ENCODE measurements at regions not wholly inside any gene's neighbourhood (a gene's known extent, or its start where the extent isn't known, plus 50 kb on each side); places are given as distances from the start of the nearest gene placed in this dataset.

DNA sequence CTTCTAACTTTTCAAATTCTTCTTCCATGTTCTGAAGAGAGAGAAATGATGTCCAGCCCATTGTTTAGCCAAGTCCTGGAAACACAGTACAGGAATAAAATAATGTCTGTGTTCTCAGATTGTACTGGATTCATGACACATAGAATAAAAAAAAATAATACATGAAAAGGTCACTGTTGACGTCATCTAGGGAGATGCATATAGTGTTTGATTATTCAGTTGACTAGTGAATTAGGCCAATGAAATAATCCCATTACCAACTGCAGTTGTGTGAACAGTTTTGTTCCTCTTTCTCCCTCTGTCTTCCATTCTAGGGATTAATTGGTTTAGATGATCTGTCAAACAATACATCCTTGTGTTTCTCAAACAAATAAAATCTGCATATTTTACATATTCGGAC, 222.8 kb downstream of the ALDH8A1 start:
- TF ChIP-seq, protein P1, sequence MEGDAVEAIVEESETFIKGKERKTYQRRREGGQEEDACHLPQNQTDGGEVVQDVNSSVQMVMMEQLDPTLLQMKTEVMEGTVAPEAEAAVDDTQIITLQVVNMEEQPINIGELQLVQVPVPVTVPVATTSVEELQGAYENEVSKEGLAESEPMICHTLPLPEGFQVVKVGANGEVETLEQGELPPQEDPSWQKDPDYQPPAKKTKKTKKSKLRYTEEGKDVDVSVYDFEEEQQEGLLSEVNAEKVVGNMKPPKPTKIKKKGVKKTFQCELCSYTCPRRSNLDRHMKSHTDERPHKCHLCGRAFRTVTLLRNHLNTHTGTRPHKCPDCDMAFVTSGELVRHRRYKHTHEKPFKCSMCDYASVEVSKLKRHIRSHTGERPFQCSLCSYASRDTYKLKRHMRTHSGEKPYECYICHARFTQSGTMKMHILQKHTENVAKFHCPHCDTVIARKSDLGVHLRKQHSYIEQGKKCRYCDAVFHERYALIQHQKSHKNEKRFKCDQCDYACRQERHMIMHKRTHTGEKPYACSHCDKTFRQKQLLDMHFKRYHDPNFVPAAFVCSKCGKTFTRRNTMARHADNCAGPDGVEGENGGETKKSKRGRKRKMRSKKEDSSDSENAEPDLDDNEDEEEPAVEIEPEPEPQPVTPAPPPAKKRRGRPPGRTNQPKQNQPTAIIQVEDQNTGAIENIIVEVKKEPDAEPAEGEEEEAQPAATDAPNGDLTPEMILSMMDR (IDR thresholded peaks at IDR 0.05) = no peak
- Histone ChIP-seq H3K36me3 (no peaks in the 10 kb centered on the region), H3K4me1 (no peaks in the 10 kb centered on the region), H3K27ac (no peak overlapping the region), H3K9me3 (no peaks in the 10 kb centered on the region), H3K4me3 (no peak overlapping the region), H3K27me3 (no peaks in the 10 kb centered on the region)
- intact Hi-C loops (cut with DNase I) = no loop called here
- no peak for DNase-seq (ENCODE audit: low spot score in 2 of 2)

DNA sequence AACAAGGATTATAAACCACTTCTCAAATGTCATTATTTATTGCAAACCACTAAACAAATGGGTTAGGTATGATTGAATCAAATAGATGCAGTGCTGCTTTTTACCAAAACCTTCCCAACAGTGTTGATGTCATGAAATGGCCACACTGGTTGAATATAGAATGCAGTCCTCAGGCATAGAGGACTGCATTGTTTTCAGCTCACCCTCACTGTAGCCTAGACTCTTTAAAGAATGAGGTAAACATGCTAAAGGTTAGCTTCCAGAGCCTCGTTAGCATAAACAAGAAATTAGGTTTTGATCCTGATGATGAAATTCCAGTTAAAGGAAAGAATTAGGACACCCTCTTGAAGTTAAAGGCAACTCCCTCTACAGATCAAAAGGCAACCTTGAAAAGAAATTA, 224.3 kb downstream of the ALDH8A1 start:
- Histone ChIP-seq H3K9me3 (no peaks in the 10 kb centered on the region), H3K27ac (no peak overlapping the region), H3K4me3 (no peak overlapping the region), H3K36me3 (no peaks in the 10 kb centered on the region), H3K27me3 (no peaks in the 10 kb centered on the region), H3K4me1 (peaks cover 0 to 4% of the 10 kb centered on the region in 2 donors)
- no peak for DNase-seq (ENCODE audit: low spot score in 2 of 2)
- TF ChIP-seq, protein P1 (IDR thresholded peaks at IDR 0.05) = no peak
- intact Hi-C loops (cut with DNase I) = no loop called here

DNA sequence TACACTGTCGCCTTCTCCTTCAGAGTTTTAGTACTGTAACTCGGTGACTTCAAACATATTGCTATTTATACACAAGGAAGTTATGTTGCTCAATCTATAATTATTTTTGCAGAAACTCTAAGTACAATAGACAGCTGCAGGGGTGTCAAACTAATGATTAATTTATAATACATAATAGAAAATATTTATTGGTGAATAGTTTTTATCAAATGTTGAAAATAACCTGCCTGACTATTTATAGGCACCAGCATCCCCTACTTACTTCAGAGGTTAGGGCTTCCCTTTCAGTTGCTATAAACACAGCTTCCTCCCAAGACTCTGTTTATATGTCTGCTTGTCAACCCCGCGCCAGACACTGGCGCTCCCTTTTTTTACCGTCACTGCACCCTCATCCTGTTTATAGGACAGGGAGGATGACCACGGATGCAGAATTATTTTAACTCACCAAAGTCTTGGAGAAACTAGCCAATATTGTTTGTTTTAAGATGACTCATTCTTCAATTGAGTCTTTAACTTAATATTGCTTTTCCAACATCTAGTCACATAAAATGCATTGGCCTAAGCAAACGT, 225.0 kb downstream of the ALDH8A1 start:
- intact Hi-C loops (cut with DNase I) = no loop called here
- no peak overlapping the region for H3K27ac ChIP-seq
- H3K9me3 ChIP-seq = no peaks in the 10 kb centered on the region
- TF ChIP-seq, protein P1 (IDR thresholded peaks at IDR 0.05) = no peak
- H3K4me3 ChIP-seq = no peak overlapping the region
- no peaks in the 10 kb centered on the region for H3K36me3 ChIP-seq
- peaks cover 0 to 10% of the 10 kb centered on the region in 2 donors for H3K4me1 ChIP-seq
- H3K27me3 ChIP-seq = no peaks in the 10 kb centered on the region
- DNase-seq (ENCODE audit: low spot score in 2 of 2) = no peak

DNA sequence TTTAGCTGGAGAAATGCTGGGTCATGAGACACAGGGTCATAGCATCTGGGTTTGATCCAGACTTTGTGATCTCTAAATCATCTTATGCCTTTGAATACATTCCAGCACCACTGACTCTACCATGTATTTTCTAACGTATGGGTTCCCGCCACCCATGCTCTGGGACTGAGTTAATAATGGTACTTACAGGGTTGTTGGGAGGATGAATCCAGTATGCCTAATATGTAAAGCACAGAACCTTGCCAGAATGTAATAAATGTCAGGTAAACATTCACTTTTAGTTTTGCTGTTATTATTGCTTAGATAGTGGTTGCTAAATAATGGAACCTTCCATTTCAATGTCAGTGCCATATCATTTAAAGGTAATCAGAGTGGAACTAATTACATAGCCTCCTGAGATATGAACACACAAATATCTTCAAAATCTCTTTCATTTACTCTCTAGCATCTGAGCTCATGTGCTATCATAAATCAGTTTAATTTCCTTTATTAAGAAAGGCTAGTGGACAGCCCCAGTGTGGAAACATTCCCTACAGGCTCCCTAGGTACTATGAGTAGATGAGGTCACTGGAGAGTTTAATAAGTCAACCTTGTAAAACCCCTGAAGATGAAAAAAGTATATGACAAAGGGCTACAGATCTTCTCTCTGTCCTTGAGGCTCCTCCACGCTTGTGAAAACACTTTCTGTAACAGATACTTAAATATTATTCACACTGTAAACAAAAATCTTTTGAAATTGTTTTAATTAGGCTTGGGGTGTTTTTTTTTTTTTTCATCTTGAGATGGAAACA, 226.6 kb downstream of the ALDH8A1 start:
- peaks cover 0 to 15% of the 10 kb centered on the region in 2 donors for H3K4me1 ChIP-seq
- H3K9me3 ChIP-seq = no peaks in the 10 kb centered on the region
- H3K4me3 ChIP-seq = no peak overlapping the region
- no peaks in the 10 kb centered on the region for H3K27me3 ChIP-seq
- no peaks in the 10 kb centered on the region for H3K36me3 ChIP-seq
- H3K27ac ChIP-seq = no peak overlapping the region
- DNase-seq (ENCODE audit: low spot score in 2 of 2) = no peak
- TF ChIP-seq, protein P1 (IDR thresholded peaks at IDR 0.05) = no peak
- intact Hi-C loops (cut with DNase I) = no loop called here

DNA sequence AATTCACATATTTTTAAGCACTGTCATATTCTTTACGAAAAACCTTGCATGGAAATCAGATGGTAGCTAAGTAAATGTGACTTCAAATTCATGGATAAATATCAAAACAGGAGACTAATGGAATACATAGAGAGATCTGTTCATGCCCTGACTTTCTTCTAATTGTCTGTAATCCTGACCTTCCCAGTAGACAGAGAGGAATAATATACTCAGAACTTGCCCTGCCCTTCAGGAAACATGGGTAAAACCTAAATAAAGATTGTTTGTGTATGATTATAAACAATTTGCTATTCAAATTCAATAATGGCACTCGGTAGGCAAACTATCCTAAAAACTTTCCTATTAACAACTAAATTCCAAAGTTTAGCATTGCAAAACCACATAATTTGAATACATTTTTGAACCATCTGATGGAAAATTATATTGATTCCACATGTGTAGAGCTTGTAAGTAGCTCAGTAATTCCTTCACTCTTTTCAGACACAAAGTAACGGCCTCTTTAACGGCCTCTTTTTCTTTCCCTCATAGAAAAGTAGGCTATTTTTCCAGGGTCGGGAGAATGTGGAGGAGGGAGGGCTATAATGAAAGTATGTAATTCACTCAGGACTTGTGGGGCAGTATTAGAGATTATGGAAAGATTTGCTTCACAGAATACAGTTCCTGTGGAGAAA, 227.6 kb downstream of the ALDH8A1 start:
- H3K27me3 ChIP-seq = no peaks in the 10 kb centered on the region
- TF ChIP-seq, protein P1 (IDR thresholded peaks at IDR 0.05) = no peak
- no peak overlapping the region for H3K27ac ChIP-seq
- peaks cover 0 to 15% of the 10 kb centered on the region in 2 donors for H3K4me1 ChIP-seq
- no peak for DNase-seq (ENCODE audit: low spot score in 2 of 2)
- no peak overlapping the region for H3K4me3 ChIP-seq
- no peaks in the 10 kb centered on the region for H3K36me3 ChIP-seq
- intact Hi-C loops (cut with DNase I) = no loop called here
- H3K9me3 ChIP-seq = no peaks in the 10 kb centered on the region

Data from ascending aorta (tissue), 2 donors.